ENCODE measurements at regions not wholly inside any gene's neighbourhood (a gene's known extent, or its start where the extent isn't known, plus 50 kb on each side); places are given as distances from the start of the nearest gene placed in this dataset.
"Not testable (repeated sequence)": the region's sequence is repeated elsewhere in the genome, so short reads cannot be mapped to it uniquely, and the experiment has no call there.

DNA sequence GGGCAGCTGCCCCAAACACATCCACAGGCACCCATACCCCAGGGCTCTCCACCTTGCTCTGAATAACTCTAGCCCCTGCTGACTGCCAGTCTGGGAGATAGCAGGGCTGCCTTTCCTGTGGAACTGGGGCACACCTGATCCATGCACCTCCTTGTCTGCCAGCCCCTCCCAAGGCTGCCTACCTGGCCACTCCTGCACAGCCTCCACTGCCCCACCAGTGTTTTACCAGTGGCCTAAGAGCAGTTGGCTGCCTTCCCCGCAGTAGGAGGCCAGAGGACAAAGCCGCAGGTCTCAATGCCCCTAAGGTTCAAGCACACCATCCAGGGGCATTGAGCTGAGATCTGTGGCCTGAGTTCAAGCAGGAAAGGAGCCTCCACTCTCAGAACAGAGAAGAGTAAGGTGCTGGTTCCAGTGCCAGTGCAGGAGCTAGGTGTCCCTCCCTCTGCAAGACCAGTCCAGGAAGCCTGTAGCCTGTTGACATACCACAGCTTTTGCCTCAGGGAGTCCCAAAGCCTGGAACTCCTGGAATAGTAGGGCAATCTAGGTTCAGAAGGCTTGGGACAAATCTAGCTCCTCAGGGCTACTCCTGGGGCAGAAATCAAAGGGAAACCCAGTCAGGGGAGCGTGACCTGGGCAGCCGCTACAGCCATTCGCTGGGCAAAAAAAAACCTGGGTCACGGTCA lies 514.5 kb upstream of the PTGER4 start:
- Mint-ChIP-seq H3K9me3 (peaks cover 4% of the 10 kb centered on the region), H3K27ac (no peak overlapping the region), H3K4me3 (no peak overlapping the region), H3K27me3 (peaks cover 2% of the 10 kb centered on the region), H3K36me3 (no peaks in the 10 kb centered on the region), H3K4me1 (no peaks in the 10 kb centered on the region)
- ATAC-seq (ENCODE audit: low read depth) (no peak), DNase-seq (ENCODE audit: low spot score in 2 of 2) (no peak)

DNA sequence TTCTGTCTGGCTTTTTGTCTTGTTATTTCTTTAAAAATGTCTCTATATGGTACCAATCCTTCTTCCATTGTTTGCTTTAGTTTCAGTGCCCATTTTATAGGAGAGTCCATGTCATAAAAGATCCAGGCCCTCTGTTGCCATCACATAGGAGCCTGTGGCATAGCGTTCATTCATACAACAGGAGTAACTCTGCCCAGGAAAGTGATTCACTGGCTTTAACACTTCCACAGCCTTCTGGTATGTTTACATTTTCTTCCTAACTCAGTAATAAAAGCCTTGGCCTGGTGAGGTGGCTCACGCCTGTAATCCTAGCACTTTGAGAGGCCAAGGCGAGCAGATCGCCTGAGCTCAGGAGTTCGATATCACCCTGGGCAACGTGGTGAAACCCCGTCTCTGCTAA lies 519.3 kb upstream of the PTGER4 start:
- no peaks in the 10 kb centered on the region for H3K4me1 Mint-ChIP-seq
- peaks cover 1% of the 10 kb centered on the region for H3K9me3 Mint-ChIP-seq
- no peak overlapping the region for H3K4me3 Mint-ChIP-seq
- peaks cover 2% of the 10 kb centered on the region for H3K27me3 Mint-ChIP-seq
- H3K36me3 Mint-ChIP-seq, result peaks cover 2% of the 10 kb centered on the region
- no peak overlapping the region for H3K27ac Mint-ChIP-seq
- ATAC-seq (ENCODE audit: low read depth) (no peak), DNase-seq (ENCODE audit: low spot score in 2 of 2) (no peak)

DNA sequence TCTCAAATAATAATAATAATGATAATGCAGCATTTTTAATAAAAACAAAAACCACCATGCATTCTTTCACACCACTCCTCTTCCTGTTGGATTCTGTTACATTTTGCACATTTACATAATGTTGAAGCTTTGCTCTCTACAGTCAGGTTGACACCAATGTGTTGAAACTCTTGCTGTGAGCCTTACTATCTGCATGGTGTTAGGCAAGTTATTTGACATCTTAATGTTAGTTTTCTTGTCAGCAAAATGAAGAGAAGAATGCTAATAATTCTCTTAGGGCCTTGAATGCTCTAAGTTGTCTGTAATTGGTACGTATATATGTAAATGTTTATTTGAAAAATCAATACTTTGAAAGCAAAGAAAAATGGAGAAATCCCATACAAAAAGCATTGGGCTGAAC lies 525.5 kb upstream of the PTGER4 start:
- Mint-ChIP-seq H3K36me3 (no peaks in the 10 kb centered on the region), H3K4me3 (no peak overlapping the region), H3K9me3 (peaks cover 1% of the 10 kb centered on the region), H3K4me1 (peaks cover 2% of the 10 kb centered on the region), H3K27me3 (no peaks in the 10 kb centered on the region), H3K27ac (no peak overlapping the region)
- ATAC-seq (ENCODE audit: low read depth), result no peak
- no peak for DNase-seq (ENCODE audit: low spot score in 2 of 2)

DNA sequence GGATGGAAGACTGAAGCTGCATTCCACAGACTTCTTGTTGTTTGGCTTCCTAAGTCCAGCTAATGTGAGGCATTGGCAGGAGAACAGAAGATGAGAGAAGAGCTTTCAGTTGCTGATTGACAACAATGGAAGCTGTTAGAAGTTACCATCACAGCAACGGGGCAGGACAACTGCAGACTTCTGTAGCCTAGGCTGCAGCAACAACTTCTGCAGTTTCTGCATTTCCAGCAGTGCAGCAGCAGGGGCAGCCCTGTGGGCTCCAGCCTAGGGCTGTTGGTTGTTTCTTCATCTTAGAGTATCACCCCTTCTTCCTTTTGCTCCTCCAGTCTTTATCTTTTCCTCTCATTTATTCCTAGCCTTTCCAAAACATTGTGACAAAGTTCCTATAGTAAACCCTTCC lies 528.8 kb upstream of the PTGER4 start:
- DNase-seq (ENCODE audit: low spot score in 2 of 2) (no peak), ATAC-seq (ENCODE audit: low read depth) (peak; percentile 64)
- Mint-ChIP-seq H3K27ac (peak overlapping the region; percentile 3), H3K9me3 (peaks cover 1% of the 10 kb centered on the region), H3K27me3 (no peaks in the 10 kb centered on the region), H3K36me3 (no peaks in the 10 kb centered on the region), H3K4me3 (no peak overlapping the region), H3K4me1 (peaks cover 2% of the 10 kb centered on the region)

DNA sequence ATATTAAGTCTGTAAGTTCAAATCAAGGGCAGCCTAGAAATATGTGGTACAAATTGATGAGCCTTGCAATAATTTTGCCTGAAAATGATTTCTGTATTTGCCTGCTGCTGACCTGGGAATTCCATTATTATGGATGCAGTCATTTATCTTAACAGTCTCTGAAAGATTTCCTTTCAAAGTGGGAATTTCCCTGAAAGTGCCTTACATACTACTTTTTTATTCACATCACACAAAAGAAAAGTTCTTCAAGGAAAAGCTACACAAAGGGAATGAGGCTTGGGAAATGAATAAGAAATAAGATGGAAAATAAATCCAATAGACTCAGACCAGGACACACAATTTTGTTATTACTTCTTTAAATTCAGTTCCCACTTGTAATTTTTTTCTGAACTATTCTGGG lies 537.8 kb upstream of the PTGER4 start:
- DNase-seq (ENCODE audit: low spot score in 2 of 2) (no peak), ATAC-seq (ENCODE audit: low read depth) (no peak)
- Mint-ChIP-seq H3K36me3 (no peaks in the 10 kb centered on the region), H3K27me3 (peaks cover 2% of the 10 kb centered on the region), H3K27ac (no peak overlapping the region), H3K9me3 (no peaks in the 10 kb centered on the region), H3K4me3 (no peak overlapping the region), H3K4me1 (no peaks in the 10 kb centered on the region)

DNA sequence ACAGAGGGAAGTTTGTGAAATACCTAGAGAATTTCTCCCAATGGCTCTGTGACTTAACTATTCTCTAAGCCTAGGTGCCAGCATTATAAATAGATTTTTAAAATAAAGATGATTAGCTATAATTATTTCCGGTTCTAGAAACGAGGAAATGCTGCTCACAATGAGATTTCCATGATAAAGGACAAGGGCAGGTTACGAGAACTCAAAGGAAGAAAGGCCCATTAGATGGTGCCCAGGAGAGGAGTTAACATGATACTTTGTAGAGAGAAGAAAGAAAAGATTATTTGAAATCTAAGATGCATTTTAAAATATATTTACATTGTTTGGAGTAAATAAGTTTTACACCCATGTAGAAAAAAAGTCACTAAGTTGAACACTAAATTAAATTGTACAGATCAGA lies 538.3 kb upstream of the PTGER4 start:
- no peaks in the 10 kb centered on the region for H3K36me3 Mint-ChIP-seq
- no peak overlapping the region for H3K4me3 Mint-ChIP-seq
- H3K27ac Mint-ChIP-seq, result no peak overlapping the region
- DNase-seq (ENCODE audit: low spot score in 2 of 2) (no peak), ATAC-seq (ENCODE audit: low read depth) (no peak)
- H3K4me1 Mint-ChIP-seq, result no peaks in the 10 kb centered on the region
- no peaks in the 10 kb centered on the region for H3K9me3 Mint-ChIP-seq
- peaks cover 2% of the 10 kb centered on the region for H3K27me3 Mint-ChIP-seq

DNA sequence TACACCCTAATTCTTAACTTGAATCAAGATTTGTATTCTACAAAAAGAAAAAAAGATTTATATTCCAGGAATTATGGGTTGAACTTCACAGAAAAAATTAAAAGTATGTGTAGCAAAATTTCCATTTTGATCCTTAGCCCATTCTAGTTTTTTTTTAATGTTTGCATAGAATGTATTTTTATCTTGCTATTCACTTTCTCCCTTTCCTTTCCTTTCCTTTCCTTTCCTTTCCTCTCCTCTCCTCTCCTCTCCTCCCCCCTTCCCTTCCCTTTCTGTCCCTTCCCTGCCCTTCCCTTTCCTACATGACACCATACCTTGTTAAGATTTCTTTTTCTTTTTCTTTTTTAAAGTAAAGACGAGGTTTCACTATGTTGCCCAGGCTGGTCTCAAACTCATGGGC lies 542.5 kb upstream of the PTGER4 start:
- no peak overlapping the region for H3K4me3 Mint-ChIP-seq
- H3K27ac Mint-ChIP-seq, result no peak overlapping the region
- H3K36me3 Mint-ChIP-seq, result no peaks in the 10 kb centered on the region
- H3K4me1 Mint-ChIP-seq, result no peaks in the 10 kb centered on the region
- H3K9me3 Mint-ChIP-seq, result no peaks in the 10 kb centered on the region
- ATAC-seq (ENCODE audit: low read depth) (no peak), DNase-seq (ENCODE audit: low spot score in 2 of 2) (no peak)
- H3K27me3 Mint-ChIP-seq, result peaks cover 2% of the 10 kb centered on the region

DNA sequence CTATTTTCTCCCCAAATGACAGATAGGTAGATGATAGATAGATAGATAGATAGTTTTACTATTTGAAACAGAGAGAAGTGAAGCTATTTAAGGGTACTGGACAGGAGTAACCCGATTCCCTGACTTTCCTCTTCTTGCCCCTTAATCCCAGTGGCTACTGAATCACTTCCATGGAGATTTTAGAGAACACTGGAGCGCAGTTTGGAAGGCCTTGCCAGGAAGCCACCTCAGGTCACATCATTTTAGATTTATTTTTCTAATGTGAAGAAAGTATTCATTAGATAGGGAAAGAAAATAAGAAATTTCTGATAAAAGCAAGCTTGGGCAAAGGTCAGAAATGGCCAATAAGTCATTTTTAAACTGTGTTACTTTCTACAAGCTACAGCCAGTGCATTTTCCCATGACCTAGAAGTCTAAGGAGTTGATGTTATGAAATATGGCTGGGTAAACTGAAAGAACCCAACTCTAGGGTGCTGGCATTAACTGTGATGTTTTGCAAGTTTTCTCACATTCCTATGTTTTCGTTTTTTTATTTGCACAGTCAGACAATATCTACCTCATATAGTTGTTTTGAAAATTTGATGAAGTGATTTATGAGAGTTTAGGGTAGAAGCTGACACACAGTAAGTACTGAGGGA lies 544.7 kb upstream of the PTGER4 start:
- no peaks in the 10 kb centered on the region for H3K27me3 Mint-ChIP-seq
- no peak for DNase-seq (ENCODE audit: low spot score in 2 of 2)
- H3K4me3 Mint-ChIP-seq, result no peak overlapping the region
- H3K4me1 Mint-ChIP-seq, result no peaks in the 10 kb centered on the region
- ATAC-seq (ENCODE audit: low read depth), result no peak
- no peaks in the 10 kb centered on the region for H3K36me3 Mint-ChIP-seq
- no peak overlapping the region for H3K27ac Mint-ChIP-seq
- H3K9me3 Mint-ChIP-seq, result no peaks in the 10 kb centered on the region

DNA sequence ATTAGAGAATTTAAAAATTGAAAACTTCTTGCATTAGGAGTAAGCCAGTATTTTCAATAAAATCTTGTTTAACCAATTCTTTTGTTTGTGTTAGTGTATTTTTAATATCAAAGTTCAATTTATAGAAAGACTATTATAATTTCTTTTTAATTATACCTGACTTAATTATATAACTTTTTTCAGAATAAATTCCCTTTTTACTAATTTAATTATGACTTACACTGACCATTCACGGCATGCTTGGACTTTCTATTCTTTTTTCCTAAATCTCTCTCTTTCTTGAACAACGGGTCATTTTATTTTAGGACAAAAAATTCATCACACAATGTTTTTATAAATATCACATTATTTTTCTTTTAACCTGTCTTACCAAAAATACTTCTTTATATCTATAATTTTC lies 555.3 kb upstream of the PTGER4 start:
- DNase-seq (ENCODE audit: low spot score in 2 of 2) (no peak), ATAC-seq (ENCODE audit: low read depth) (no peak)
- no peak overlapping the region for H3K4me3 Mint-ChIP-seq
- no peak overlapping the region for H3K27ac Mint-ChIP-seq
- peaks cover 2% of the 10 kb centered on the region for H3K36me3 Mint-ChIP-seq
- no peaks in the 10 kb centered on the region for H3K27me3 Mint-ChIP-seq
- no peaks in the 10 kb centered on the region for H3K4me1 Mint-ChIP-seq
- H3K9me3 Mint-ChIP-seq, result peaks cover 5% of the 10 kb centered on the region

DNA sequence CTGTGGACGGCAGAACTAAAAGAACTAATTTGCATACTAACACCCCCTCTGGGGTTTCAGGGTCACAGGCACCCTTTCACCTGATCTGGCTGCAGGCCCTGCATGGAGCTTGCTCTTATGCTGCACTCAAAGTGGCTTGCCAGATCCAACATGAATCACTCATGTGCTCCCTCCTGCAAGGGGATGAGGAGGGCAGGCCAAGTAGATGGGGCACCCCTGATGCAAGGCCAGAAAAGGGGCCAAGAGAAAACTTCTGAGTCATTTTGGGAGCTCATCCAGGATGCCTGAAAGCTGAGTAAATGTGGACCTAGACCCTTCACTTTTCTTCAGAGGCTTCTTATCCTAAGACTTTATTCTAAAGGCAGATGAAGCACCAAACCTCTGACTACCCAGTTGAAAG lies 558.5 kb upstream of the PTGER4 start:
- Mint-ChIP-seq H3K4me1 (no peaks in the 10 kb centered on the region), H3K27ac (no peak overlapping the region), H3K4me3 (no peak overlapping the region), H3K27me3 (no peaks in the 10 kb centered on the region), H3K36me3 (peaks cover 2% of the 10 kb centered on the region), H3K9me3 (peaks cover 4% of the 10 kb centered on the region)
- ATAC-seq (ENCODE audit: low read depth), result no peak
- no peak for DNase-seq (ENCODE audit: low spot score in 2 of 2)

DNA sequence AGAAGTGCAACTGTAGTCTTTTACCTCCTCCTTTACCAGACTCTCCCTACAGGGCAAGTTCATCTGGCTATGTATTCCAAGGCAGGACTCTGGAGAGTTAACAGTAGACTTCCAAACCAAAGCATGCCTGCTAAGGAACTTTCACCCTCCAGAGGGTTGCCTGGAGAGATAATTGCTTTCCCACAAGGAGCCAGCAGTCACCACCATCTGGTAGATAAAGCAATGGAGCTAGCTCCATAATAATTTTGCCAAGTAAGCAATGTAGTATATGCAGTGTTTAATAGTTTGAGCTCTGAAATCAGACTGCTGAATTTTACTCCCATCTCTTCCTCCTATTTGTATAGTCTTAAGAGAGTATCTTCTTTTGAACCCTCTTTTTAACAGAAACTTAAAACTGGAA lies 566.8 kb upstream of the PTGER4 start:
- DNase-seq (ENCODE audit: low spot score in 2 of 2) (no peak), ATAC-seq (ENCODE audit: low read depth) (no peak)
- Mint-ChIP-seq H3K27me3 (no peaks in the 10 kb centered on the region), H3K27ac (no peak overlapping the region), H3K9me3 (no peaks in the 10 kb centered on the region), H3K4me3 (no peak overlapping the region), H3K4me1 (no peaks in the 10 kb centered on the region), H3K36me3 (no peaks in the 10 kb centered on the region)

DNA sequence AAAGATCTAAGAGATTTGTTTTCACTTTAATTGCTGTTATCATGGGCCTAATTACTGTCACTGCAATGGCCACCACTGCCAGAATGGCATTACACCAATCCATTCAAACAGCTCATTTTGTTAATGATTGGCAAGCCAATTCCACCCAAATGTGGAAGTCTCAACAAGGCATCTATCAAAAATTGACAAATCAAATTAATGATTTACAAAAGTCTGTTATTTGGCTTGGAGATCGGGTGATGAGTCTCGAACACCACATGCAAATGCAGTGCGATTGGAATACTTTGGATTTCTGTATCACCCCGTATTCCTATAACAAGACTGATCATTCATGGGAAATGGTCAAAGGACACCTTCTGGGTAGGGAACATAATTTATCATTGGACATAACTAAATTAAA lies 568.7 kb upstream of the PTGER4 start:
- DNase-seq (ENCODE audit: low spot score in 2 of 2); H3K9me3 Mint-ChIP-seq; ATAC-seq (ENCODE audit: low read depth); H3K36me3 Mint-ChIP-seq; H3K27me3 Mint-ChIP-seq; H3K27ac Mint-ChIP-seq; H3K4me1 Mint-ChIP-seq; H3K4me3 Mint-ChIP-seq: not testable (repeated sequence)

DNA sequence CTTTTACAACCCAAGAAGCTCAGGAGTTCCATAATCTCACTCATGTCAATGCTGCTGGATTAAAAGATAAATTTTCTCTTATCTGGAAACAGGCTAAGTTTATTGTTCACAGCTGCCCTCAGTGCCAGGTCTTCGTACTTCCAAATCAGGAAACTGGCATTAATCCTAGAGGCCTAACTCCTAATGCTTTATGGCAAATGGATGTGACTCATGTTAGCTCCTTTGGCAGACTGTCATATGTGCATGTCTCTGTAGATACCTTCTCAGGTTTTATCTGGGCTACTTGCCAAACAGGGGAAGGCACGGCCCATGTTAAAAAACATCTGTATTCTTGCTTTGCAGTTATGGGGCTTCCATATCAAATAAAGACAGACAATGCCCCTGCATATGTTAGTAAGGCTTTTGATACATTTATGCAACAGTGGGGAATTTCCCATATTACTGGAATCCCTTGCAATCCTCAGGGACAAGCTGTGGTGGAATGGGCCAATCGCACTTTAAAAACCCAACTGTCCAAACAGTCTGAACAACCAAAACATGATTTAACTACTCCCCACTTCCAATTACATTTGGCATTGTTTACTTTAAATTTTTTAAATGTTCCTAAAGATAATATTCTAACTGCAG lies 570.8 kb upstream of the PTGER4 start:
- DNase-seq (ENCODE audit: low spot score in 2 of 2); H3K4me1 Mint-ChIP-seq; H3K27ac Mint-ChIP-seq; ATAC-seq (ENCODE audit: low read depth); H3K9me3 Mint-ChIP-seq; H3K36me3 Mint-ChIP-seq; H3K4me3 Mint-ChIP-seq; H3K27me3 Mint-ChIP-seq: not testable (repeated sequence)

DNA sequence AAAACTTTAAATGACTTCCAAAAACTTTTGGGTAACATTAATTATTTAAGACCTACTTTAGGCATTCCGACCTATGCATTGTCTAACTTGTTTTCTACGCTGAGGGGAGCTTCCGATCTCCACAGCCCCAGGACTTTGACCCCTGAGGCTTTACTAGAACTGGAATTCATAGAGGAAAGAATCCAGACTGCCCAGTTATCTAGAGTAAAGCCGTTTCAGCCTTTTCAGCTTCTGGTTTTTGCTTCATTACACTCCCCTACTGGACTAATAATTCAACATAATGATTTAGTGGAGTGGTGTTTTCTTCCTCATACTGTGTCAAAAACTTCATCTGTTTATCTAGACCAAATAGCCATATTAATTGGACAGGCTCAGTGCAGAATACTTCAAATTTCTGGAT lies 571.9 kb upstream of the PTGER4 start:
- peaks cover 11% of the 10 kb centered on the region for H3K9me3 Mint-ChIP-seq

DNA sequence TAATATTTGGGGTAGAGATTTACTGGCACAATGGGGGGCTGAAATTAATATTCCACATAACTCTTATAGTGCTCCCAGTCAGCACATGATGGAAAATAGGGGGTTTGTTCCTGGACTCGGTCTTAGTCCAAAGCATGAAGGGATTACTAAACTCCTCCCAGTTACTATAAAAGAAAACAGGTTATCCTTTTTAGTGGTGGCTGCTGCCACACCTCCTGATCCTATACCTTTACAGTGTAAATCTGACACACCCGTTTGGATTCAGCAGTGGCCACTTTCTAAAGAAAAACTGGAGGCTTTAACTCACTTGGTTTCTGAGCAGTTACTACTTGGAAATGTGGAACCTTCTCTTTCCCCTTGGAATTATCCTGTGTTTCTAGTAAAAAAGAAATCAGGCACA lies 572.9 kb upstream of the PTGER4 start:
- Mint-ChIP-seq H3K27me3 (no peaks in the 10 kb centered on the region), H3K9me3 (peaks cover 11% of the 10 kb centered on the region), H3K4me1 (no peaks in the 10 kb centered on the region), H3K27ac (no peak overlapping the region), H3K4me3 (no peak overlapping the region), H3K36me3 (peaks cover 5% of the 10 kb centered on the region)
- no peak for DNase-seq (ENCODE audit: low spot score in 2 of 2)
- ATAC-seq (ENCODE audit: low read depth), result no peak

More for the DNA sequence above, 571.9 kb upstream of the PTGER4 start:
- H3K36me3 Mint-ChIP-seq; H3K27me3 Mint-ChIP-seq; ATAC-seq (ENCODE audit: low read depth); DNase-seq (ENCODE audit: low spot score in 2 of 2); H3K27ac Mint-ChIP-seq; H3K4me1 Mint-ChIP-seq; H3K4me3 Mint-ChIP-seq: not testable (repeated sequence)

All from memory B cell (primary cell).